Peyer's patch (tissue), 4 donors: ENCODE measurements at regions not wholly inside any gene's neighbourhood (a gene's known extent, or its start where the extent isn't known, plus 50 kb on each side); places are given as distances from the start of the nearest gene placed in this dataset.

Source experiments
- CTCF ChIP-seq, 6 experiments: fragments of 450-650 bp in 4 of 6; fragments of 200-600 bp in 2 of 6; sonication (generic) in 1 of 6; IDR thresholded peaks; one replicate each; pipeline ENCODE4 v1.5.1; 2017 to 2019; ENCODE audit warnings: antibody characterized with exemption in 6 of 6, mild to moderate bottlenecking in 3 of 6, moderate library complexity in 1 of 6
- POLR2A ChIP-seq, 2 donors: fragments of 450-650 bp; IDR thresholded peaks; one replicate each; pipeline ENCODE4 v1.5.1; 2017; ENCODE audit warnings: antibody characterized with exemption in 2 of 2, mild to moderate bottlenecking in 2 of 2, moderate library complexity in 2 of 2

- TF ChIP-seq CTCF (IDR thresholded peaks at IDR 0.05): no peak
- no peak for TF ChIP-seq POLR2A (IDR thresholded peaks at IDR 0.05)
Measured at GRCh38 chr4:31041853-31042252, 321.7 kb downstream of the PCDH7 start.
